Heart left ventricle (tissue), 16 donors: ENCODE measurements at regions not wholly inside any gene's neighbourhood (a gene's known extent, or its start where the extent isn't known, plus 50 kb on each side); places are given as distances from the start of the nearest gene placed in this dataset.
"Not testable (repeated sequence)": the region's sequence is repeated elsewhere in the genome, so short reads cannot be mapped to it uniquely, and the experiment has no call there.

ENCODE experiments used
- ATAC-seq, 4 donors: fragments of 200-7000 bp; cut with Tn5 transposase; one replicate each; pipeline ENCODE4 v1.9.1; 2020 to 2022; ENCODE audit warnings: moderate library complexity in 4 of 4, mild to moderate bottlenecking in 3 of 4, moderate number of reproducible peaks in 1 of 4
- DNase-seq, 5 donors: peaks; one replicate each; pipeline ENCODE4 v3.0.0-alpha.2; 2020
- H3K27ac ChIP-seq, 12 donors: fragments of 200-600 bp; sonication (generic) in 4 of 12; one replicate each; pipeline versions ENCODE4 v1.5.0 to v1.8.0; 2016 to 2022; ENCODE audit warnings: mild to moderate bottlenecking in 2 of 12
- H3K27me3 ChIP-seq, 9 donors: fragments of 200-600 bp; sonication (generic) in 2 of 9; one replicate each; pipeline versions ENCODE4 v1.5.1 to v1.8.0; 2016 to 2022; ENCODE audit warnings: mild to moderate bottlenecking in 3 of 9
- H3K36me3 ChIP-seq, 9 donors: fragments of 200-600 bp; sonication (generic) in 2 of 9; one replicate each; pipeline versions ENCODE4 v1.5.0 to v1.8.0; 2018 to 2022; ENCODE audit warnings: mild to moderate bottlenecking in 2 of 9
- H3K4me1 ChIP-seq, 12 donors: fragments of 200-600 bp; sonication (generic) in 4 of 12; one replicate each; pipeline versions ENCODE4 v1.5.0 to v1.8.0; 2016 to 2022; ENCODE audit warnings: mild to moderate bottlenecking in 3 of 12
- H3K4me3 ChIP-seq, 12 donors: fragments of 200-600 bp; sonication (generic) in 4 of 12; one replicate each; pipeline versions ENCODE4 v1.5.0 to v1.8.0; 2017 to 2022; ENCODE audit warnings: mild to moderate bottlenecking in 9 of 12, moderate library complexity in 4 of 12
- H3K9me3 ChIP-seq, 12 donors: fragments of 200-600 bp; sonication (generic) in 4 of 12; one replicate each; pipeline versions ENCODE4 v1.5.0 to v1.8.0; 2016 to 2022; ENCODE audit warnings: mild to moderate bottlenecking in 1 of 12
- POLR2A ChIP-seq, 2 donors: fragments of 450-650 bp; IDR thresholded peaks; one replicate each; pipeline ENCODE4 v1.6.1; 2017; ENCODE audit warnings: antibody characterized with exemption in 2 of 2, mild to moderate bottlenecking in 2 of 2, moderate library complexity in 2 of 2
- WGBS, 4 donors: extraction: QIAGEN DNeasy Blood & Tissue Kit in 2 of 4; methylation state at CpG; one replicate each; pipeline versions ENCODE4 v1.1.5 to v1.1.7; 2013 to 2018; 5-methylcytosine and 5-hydroxymethylcytosine counted together
- intact Hi-C, 10 donors: fragments of 100-400 bp; cut with DNase I; formaldehyde crosslinking; loops; one replicate each; pipeline versions ENCODE4 v1.11.1 to v1.14.2; 2022
- TF ChIP-seq, protein P1 (sequence below), 12 donors: fragments of 200-600 bp; sonication (generic) in 4 of 12; IDR thresholded peaks; one replicate each; pipeline versions ENCODE4 v1.5.0 to v1.8.0; 2018 to 2022; ENCODE audit warnings: antibody characterized with exemption in 12 of 12, mild to moderate bottlenecking in 5 of 12
- donor health status: ischemic (EF 13 %, LVEDD 7.1; RV severe dilation, severe dysfunction).
- donor health status: healthy with polysubstance abuse.
- donor health status: DM: no; HTN: yes; CAD: no.
- donor health status: DM: no; HTN: no; CAD: no.
- donor health status: ischemic (EF 25% LVEDD 6.9; RV normal size, moderate dysfunction).
- donor health status: ischemic (EF 25% LVEDD 5.7; RV mildly dilated, moderate dysfunction).
- donor health status: healthy.
- donor health status: DM: yes; HTN: yes; CAD: no.
- donor health status: ischemic (EF 35%, LVEDD 5.7; RV mildly dilated, moderate dysfunction).
- donor health status: nonischemic (EF 11% LVEDD 7.7; RV severe dilation, severe dysfunction).
- donor health status: DM: yes; HTN: yes; CAD: no.
- donor health status: PGD.
- donor health status: ischemic (EF 29% LVEDD 5.4; RV normal size, mild dysfunction).
- donor health status: nonischemic (EF 23%, LVEDD 6.1; RV moderate dilation, normal function).

DNA sequence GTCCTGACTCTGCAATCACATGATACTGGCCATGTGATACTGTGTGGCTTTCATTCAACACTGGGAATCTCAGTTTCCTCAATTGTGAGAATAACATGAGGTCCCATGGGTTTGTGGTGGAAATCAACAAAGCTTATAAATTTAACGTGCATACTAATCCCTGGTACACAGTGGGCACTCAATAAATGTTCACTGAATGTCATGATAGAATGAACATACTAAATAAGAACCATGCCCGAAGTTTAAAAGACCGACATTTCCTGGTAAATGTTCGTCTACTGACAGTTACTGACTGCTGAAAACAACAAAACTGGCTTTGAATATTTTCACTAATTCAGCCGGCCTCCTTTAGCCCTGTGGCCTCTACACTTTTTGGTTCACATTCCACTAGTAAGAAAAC is 62.3 kb upstream of the CCT8L2 start:
- DNase-seq = no peak
- WGBS, 4 donors = 76 to 80% (median 76%) methylated on average over 5 of the region's 5 CpGs
- no peaks in the 10 kb centered on the region for H3K27me3 ChIP-seq
- no peak overlapping the region for H3K4me3 ChIP-seq
- peaks cover 0 to 19% (median 9%) of the 10 kb centered on the region in 12 donors for H3K9me3 ChIP-seq
- no peak overlapping the region for H3K27ac ChIP-seq
- peaks cover 0 to 4% (median 0%) of the 10 kb centered on the region in 9 donors for H3K36me3 ChIP-seq
- no peak for TF ChIP-seq POLR2A (IDR thresholded peaks at IDR 0.05)
- TF ChIP-seq, protein P1, sequence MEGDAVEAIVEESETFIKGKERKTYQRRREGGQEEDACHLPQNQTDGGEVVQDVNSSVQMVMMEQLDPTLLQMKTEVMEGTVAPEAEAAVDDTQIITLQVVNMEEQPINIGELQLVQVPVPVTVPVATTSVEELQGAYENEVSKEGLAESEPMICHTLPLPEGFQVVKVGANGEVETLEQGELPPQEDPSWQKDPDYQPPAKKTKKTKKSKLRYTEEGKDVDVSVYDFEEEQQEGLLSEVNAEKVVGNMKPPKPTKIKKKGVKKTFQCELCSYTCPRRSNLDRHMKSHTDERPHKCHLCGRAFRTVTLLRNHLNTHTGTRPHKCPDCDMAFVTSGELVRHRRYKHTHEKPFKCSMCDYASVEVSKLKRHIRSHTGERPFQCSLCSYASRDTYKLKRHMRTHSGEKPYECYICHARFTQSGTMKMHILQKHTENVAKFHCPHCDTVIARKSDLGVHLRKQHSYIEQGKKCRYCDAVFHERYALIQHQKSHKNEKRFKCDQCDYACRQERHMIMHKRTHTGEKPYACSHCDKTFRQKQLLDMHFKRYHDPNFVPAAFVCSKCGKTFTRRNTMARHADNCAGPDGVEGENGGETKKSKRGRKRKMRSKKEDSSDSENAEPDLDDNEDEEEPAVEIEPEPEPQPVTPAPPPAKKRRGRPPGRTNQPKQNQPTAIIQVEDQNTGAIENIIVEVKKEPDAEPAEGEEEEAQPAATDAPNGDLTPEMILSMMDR (IDR thresholded peaks at IDR 0.05) = no peak
- intact Hi-C loops = no loop called here
- no peaks in the 10 kb centered on the region for H3K4me1 ChIP-seq
- no peak for ATAC-seq

DNA sequence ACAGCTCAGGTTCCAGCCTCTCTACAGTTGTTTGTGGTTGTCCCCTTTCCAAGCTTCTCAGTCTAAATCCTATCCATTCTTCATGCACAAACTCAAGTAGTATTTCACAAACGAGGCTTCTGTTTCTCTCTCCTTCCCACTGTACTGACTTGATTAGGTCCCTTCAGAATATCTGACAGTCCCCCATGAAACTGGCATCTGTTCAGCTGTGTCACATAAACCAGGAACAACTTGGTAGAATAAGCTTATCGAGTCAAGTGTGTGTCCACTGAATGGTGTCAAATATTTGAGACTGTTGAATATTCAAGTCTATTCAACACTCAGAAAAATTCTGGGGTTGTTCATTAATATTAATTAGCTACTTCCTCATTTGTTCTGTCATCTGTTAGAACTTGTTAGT is 61.7 kb upstream of the CCT8L2 start:
- H3K27ac ChIP-seq, ATAC-seq, intact Hi-C loops, DNase-seq, H3K4me3 ChIP-seq, H3K27me3 ChIP-seq, H3K4me1 ChIP-seq, H3K36me3 ChIP-seq: not testable (repeated sequence)
- peaks cover 0 to 19% (median 9%) of the 10 kb centered on the region in 12 donors for H3K9me3 ChIP-seq
- WGBS, 4 donors = 46 to 62% (median 51%) methylated on average over 2 of the region's 2 CpGs

DNA sequence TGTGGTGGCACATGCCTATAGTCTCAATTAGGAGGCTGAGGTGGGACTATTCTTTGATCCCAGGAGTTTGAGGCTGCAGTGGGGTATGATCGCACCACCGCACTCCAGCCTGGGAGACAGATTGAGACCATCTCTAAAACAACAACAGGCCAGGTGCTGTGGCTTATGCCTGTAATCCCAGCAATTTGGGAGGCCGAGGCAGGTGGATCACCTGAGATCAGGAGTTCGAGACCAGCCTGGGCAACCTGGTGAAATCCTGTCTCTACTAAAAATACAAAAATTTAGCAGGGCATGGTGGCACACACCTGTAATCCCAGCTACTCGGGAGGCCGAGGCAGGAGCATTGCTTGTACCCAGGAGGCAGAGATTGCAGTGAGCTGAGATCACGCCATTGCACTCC is 60.6 kb upstream of the CCT8L2 start:
- H3K27me3 ChIP-seq, intact Hi-C loops, ATAC-seq, H3K4me1 ChIP-seq, H3K4me3 ChIP-seq, H3K36me3 ChIP-seq, H3K27ac ChIP-seq, DNase-seq: not testable (repeated sequence)
- WGBS, 4 donors = 81 to 86% (median 81%) methylated on average over 7 of the region's 7 CpGs
- peaks cover 0 to 19% (median 9%) of the 10 kb centered on the region in 12 donors for H3K9me3 ChIP-seq

DNA sequence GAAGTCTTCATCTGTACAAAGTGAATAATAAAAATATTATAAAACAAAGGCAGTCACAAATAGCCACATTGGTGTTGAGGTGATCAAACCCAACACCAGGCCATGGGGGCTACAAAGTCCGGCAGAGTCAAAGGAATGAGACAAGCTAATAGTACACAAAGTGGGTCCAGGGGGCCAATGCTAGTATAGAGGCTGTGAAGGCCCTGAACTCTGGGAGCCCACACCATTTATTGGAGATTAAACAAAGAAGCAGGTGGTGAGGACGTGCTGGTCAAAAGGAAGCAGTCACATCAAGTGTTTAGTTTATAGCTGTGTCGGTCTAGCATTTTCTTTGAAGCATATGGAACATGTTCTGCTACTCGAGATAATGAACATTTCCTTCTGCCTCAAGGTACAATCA is 58.6 kb upstream of the CCT8L2 start:
- intact Hi-C loops = no loop called here
- DNase-seq = no peak
- Histone ChIP-seq H3K4me3 (no peak overlapping the region), H3K4me1 (no peaks in the 10 kb centered on the region), H3K27ac (no peak overlapping the region), H3K9me3 (peaks cover 0 to 19% (median 9%) of the 10 kb centered on the region in 12 donors), H3K36me3 (peaks cover 0 to 6% (median 0%) of the 10 kb centered on the region in 9 donors), H3K27me3 (no peaks in the 10 kb centered on the region)
- WGBS, 4 donors = 63 to 67% (median 64%) methylated on average over 4 of the region's 4 CpGs
- no peak for ATAC-seq
- TF ChIP-seq POLR2A (IDR thresholded peaks at IDR 0.05) = no peak
